OCI-LY1 (cell line): ENCODE measurements at regions not wholly inside any gene's neighbourhood (a gene's known extent, or its start where the extent isn't known, plus 50 kb on each side); places are given as distances from the start of the nearest gene placed in this dataset.

Experiments
- H2AFZ ChIP-seq: fragments of 200-600 bp; sonication (generic), shearing (Covaris generic); 2 replicates; pipeline ENCODE4 v1.6.0; 2014; ENCODE audit warnings: antibody characterized with exemption, mild to moderate bottlenecking, low read length
- H3F3A ChIP-seq: fragments of 200-600 bp; sonication (generic), shearing (Covaris generic); 2 replicates; pipeline ENCODE4 v1.6.0; 2014; ENCODE audit warnings: mild to moderate bottlenecking, antibody characterized with exemption, low read length, moderate library complexity; ENCODE audit not compliant: insufficient read depth
- H3K27ac ChIP-seq: fragments of 200-600 bp; sonication (generic); 2 replicates; pipeline ENCODE4 v1.5.1; 2014; ENCODE audit warnings: low read length, mixed run types, mild to moderate bottlenecking, low read depth; ENCODE audit not compliant: poor library complexity, severe bottlenecking
- H3K27me3 ChIP-seq: fragments of 200-600 bp; sonication (generic); 2 replicates; pipeline ENCODE4 v1.6.0; 2014; ENCODE audit warnings: antibody characterized with exemption, mild to moderate bottlenecking, low read length, moderate library complexity; ENCODE audit not compliant: insufficient read depth
- H3K36me3 ChIP-seq: fragments of 200-600 bp; sonication (generic); 2 replicates; pipeline ENCODE4 v1.6.1; 2014; ENCODE audit warnings: mild to moderate bottlenecking, antibody characterized with exemption, low read length, moderate library complexity, mixed read lengths; ENCODE audit not compliant: insufficient read depth
- H3K4me1 ChIP-seq: fragments of 200-600 bp; sonication (generic); 2 replicates; pipeline ENCODE4 v1.5.1; 2014; ENCODE audit warnings: mild to moderate bottlenecking, low read length, moderate library complexity; ENCODE audit not compliant: insufficient read depth, severe bottlenecking
- H3K4me2 ChIP-seq: fragments of 200-600 bp; sonication (generic), shearing (Covaris generic); 2 replicates; pipeline ENCODE4 v1.6.1; 2014; ENCODE audit warnings: low read length
- H3K4me3 ChIP-seq: fragments of 200-600 bp; sonication (generic); 2 replicates; pipeline ENCODE4 v1.5.1; 2014; ENCODE audit warnings: low read length, low read depth, mild to moderate bottlenecking, mixed read lengths; ENCODE audit not compliant: poor library complexity, severe bottlenecking
- H3K79me2 ChIP-seq: fragments of 200-600 bp; shearing (Covaris generic); 2 replicates; pipeline ENCODE4 v1.6.1; 2016; ENCODE audit warnings: mixed run types, low read length, mixed read lengths; ENCODE audit not compliant: insufficient read depth
- H3K9ac ChIP-seq: fragments of 200-600 bp; sonication (generic), shearing (Covaris generic); 2 replicates; pipeline ENCODE4 v1.6.1; 2014; ENCODE audit warnings: mild to moderate bottlenecking, low read length, mixed read lengths
- H3K9me2 ChIP-seq: fragments of 200-600 bp; sonication (generic), shearing (Covaris generic); 2 replicates; pipeline ENCODE4 v1.6.1; 2014; ENCODE audit warnings: low read depth, mild to moderate bottlenecking, low read length, mixed read lengths
- H3K9me3 ChIP-seq: fragments of 200-600 bp; shearing (Covaris generic); 2 replicates; pipeline ENCODE4 v1.6.1; 2014; ENCODE audit warnings: low read length, mixed read lengths
- H4K20me1 ChIP-seq: fragments of 200-600 bp; sonication (generic), shearing (Covaris generic); 2 replicates; pipeline ENCODE4 v1.6.0; 2016; ENCODE audit warnings: mild to moderate bottlenecking, low read length; ENCODE audit not compliant: insufficient read depth
- CTCF ChIP-seq: fragments of 200-600 bp; sonication (generic), shearing (Covaris generic); IDR thresholded peaks from 2 replicates; pipeline ENCODE4 v1.5.1; 2017; ENCODE audit warnings: mild to moderate bottlenecking, antibody characterized with exemption, low read length, moderate library complexity, mixed read lengths
- EZH2 ChIP-seq: fragments of 200-600 bp; sonication (generic), shearing (Covaris generic); IDR thresholded peaks from 2 replicates; pipeline ENCODE4 v1.8.0; 2017; ENCODE audit warnings: borderline replicate concordance, mixed run types, mild to moderate bottlenecking, antibody characterized with exemption, low read length, moderate library complexity, mixed read lengths

DNA sequence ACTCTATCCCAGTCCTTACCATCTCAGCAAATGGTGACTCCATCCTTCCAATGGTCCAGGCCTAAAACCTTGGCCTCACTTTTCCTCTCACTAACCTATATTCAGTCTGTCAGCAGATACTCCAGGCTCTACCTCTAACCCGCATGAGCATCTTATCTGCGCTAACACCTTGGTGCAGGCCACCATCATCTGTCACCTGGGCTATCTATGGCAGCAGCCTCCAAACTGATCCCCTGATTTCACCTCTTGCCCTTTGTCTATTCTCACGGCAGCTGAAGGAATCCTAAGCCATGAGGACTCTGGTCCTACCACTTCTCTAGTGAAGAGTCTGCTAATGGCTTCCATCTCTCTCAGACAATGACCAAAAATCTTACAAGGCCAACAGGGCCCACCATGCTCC is 57.9 kb upstream of the CCL1 start:
- H2AFZ ChIP-seq = no peak overlapping the region
- H3K4me1 ChIP-seq = no peaks in the 10 kb centered on the region
- no peak overlapping the region for H3K9ac ChIP-seq
- H3K9me3 ChIP-seq = no peaks in the 10 kb centered on the region
- H3K4me3 ChIP-seq = no peak overlapping the region
- TF ChIP-seq EZH2 (no peak), CTCF (no peak)
- H3K79me2 ChIP-seq = no peaks in the 10 kb centered on the region
- no peak overlapping the region for H3K27ac ChIP-seq
- H4K20me1 ChIP-seq = no peaks in the 10 kb centered on the region
- no peaks in the 10 kb centered on the region; the same call in 1 of the 2 replicates for H3K27me3 ChIP-seq
- no peaks in the 10 kb centered on the region for H3K9me2 ChIP-seq
- H3F3A ChIP-seq = no peaks in the 10 kb centered on the region
- no peak overlapping the region for H3K4me2 ChIP-seq
- H3K36me3 ChIP-seq = no peaks in the 10 kb centered on the region

- TF ChIP-seq EZH2 (no peak), CTCF (peak; percentile 89)
- no peaks in the 10 kb centered on the region for H4K20me1 ChIP-seq
- no peaks in the 10 kb centered on the region for H3K36me3 ChIP-seq
- H3F3A ChIP-seq = no peaks in the 10 kb centered on the region
- H3K4me1 ChIP-seq = no peaks in the 10 kb centered on the region
- H3K9me2 ChIP-seq = no peaks in the 10 kb centered on the region
- H3K27me3 ChIP-seq = no peaks in the 10 kb centered on the region; the same call in 1 of the 2 replicates
- no peak overlapping the region for H3K27ac ChIP-seq
- no peaks in the 10 kb centered on the region for H3K9me3 ChIP-seq
- no peaks in the 10 kb centered on the region for H3K79me2 ChIP-seq
- H3K4me2 ChIP-seq = no peak overlapping the region
- no peak overlapping the region for H3K4me3 ChIP-seq
- H3K9ac ChIP-seq = no peak overlapping the region
- H2AFZ ChIP-seq = no peak overlapping the region
Measured at GRCh38 chr17:34420254-34420766, 57.3 kb upstream of the CCL1 start.

DNA sequence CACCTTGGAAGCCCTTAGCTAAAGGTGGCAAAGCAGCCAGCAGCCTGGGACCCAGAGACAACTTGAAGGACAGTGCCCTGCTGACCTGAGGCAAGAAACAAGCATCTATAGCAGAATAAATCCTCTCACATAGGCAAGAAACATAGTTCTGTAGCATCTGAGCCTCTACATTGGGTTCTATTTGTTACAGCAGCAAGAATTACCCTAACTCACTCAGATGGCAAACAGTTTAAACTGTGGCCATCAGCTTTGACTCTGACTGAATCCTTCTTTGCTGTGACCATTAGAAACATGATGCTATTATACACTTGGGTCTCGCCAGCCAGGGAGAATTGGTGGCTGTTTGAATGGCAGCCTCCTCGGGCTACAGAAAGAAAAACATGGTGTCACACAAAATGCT is 53.1 kb upstream of the CCL1 start:
- Histone ChIP-seq H3K27ac (no peak overlapping the region), H3K36me3 (no peaks in the 10 kb centered on the region), H4K20me1 (no peaks in the 10 kb centered on the region), H3K4me1 (no peaks in the 10 kb centered on the region), H3K4me2 (no peak overlapping the region), H2AFZ (no peak overlapping the region), H3K9me3 (no peaks in the 10 kb centered on the region), H3K27me3 (no peaks in the 10 kb centered on the region), H3K9me2 (no peaks in the 10 kb centered on the region), H3K79me2 (no peaks in the 10 kb centered on the region), H3K9ac (no peak overlapping the region), H3F3A (no peaks in the 10 kb centered on the region), H3K4me3 (no peak overlapping the region)
- TF ChIP-seq CTCF (no peak), EZH2 (no peak)
